Fibroblast of mammary gland (primary cell): ENCODE measurements at regions not wholly inside any gene's neighbourhood (a gene's known extent, or its start where the extent isn't known, plus 50 kb on each side); places are given as distances from the start of the nearest gene placed in this dataset.

Source experiments
- DNase-seq: peaks from one replicate; pipeline ENCODE4 v3.0.0-alpha.2; 2010; ENCODE audit warnings: low read depth
- H3K4me3 ChIP-seq: 2 replicates; pipeline ENCODE4 v1.5.1; 2011; ENCODE audit warnings: low read depth, mild to moderate bottlenecking, low read length, moderate library complexity; ENCODE audit not compliant: control insufficient read depth
- CTCF ChIP-seq: conservative IDR thresholded peaks from 2 replicates; pipeline ENCODE4 v1.5.1; 2011; ENCODE audit warnings: low read depth, low read length, inconsistent platforms; ENCODE audit not compliant: control insufficient read depth, insufficient read depth

- H3K4me3 ChIP-seq = no peak overlapping the region
- no peak for DNase-seq
- TF ChIP-seq CTCF = no peak
These were observed 72.3 kb upstream of the SEPTIN5 start for GRCh38 chr22:19641983-19642451.

GRCh38 chr22:19643448-19644313 lies 70.6 kb upstream of the SEPTIN5 start:
- no peak overlapping the region for H3K4me3 ChIP-seq
- no peak for TF ChIP-seq CTCF
- DNase-seq = no peak

GRCh38 chr22:19644314-19645223 lies 69.7 kb upstream of the SEPTIN5 start:
- H3K4me3 ChIP-seq = no peak overlapping the region
- no peak for TF ChIP-seq CTCF

GRCh38 chr22:19645391-19645790 lies 68.9 kb upstream of the SEPTIN5 start:
- TF ChIP-seq CTCF = no peak
- H3K4me3 ChIP-seq = no peak overlapping the region
- no peak for DNase-seq

More at GRCh38 chr22:19644314-19645223, 69.7 kb upstream of the SEPTIN5 start:
- peak; percentile 12 for DNase-seq

GRCh38 chr22:19645905-19646304 lies 68.4 kb upstream of the SEPTIN5 start:
- DNase-seq = no peak

More at GRCh38 chr22:19645905-19646304, 68.4 kb upstream of the SEPTIN5 start:
- no peak overlapping the region for H3K4me3 ChIP-seq
- TF ChIP-seq CTCF = no peak
